ENCODE measurements at regions not wholly inside any gene's neighbourhood (a gene's known extent, or its start where the extent isn't known, plus 50 kb on each side); places are given as distances from the start of the nearest gene placed in this dataset.
"Not testable (repeated sequence)": the region's sequence is repeated elsewhere in the genome, so short reads cannot be mapped to it uniquely, and the experiment has no call there.

DNA sequence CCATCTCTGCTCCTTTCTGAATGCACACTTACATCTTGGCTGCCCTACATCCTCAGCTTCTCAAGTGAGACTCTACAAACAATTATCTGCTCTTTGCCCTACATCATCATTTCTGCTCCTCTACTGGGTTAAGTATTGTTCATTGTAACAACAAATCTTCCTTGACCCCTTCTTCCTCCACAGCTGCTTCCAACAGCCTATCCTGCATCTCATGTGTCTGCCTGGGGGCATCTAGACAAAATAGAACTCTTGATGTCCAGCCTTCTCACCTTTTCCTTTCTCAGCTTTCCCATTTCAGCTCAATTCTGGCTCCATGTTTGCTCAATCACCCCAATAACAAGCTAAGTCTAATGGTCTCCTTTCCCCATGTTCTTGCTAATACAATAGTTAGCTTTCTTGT lies 509.8 kb downstream of the DIRAS2 start:
- no peak for DNase-seq (ENCODE audit: low read depth, low spot score)

DNA sequence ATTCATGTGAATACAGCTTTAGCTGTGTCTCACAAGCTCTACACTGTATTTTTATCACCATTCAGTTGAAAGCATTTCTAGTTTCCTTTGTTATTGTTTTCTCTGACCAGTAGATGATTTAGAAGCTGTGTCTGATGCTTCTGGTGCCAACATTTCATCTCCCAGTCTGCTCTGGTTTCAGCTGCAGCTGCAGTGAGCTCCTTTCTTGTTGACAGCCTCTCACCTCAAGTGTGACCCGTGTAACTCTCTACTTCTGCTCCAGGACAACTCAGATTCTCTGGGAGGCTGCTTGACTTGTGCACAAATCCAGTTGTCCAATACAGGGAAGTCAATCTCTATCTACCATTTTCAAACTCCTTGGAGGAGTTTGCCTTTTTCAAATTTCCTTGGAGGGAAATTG lies 504.8 kb downstream of the DIRAS2 start:
- no peak for DNase-seq (ENCODE audit: low read depth, low spot score)

DNA sequence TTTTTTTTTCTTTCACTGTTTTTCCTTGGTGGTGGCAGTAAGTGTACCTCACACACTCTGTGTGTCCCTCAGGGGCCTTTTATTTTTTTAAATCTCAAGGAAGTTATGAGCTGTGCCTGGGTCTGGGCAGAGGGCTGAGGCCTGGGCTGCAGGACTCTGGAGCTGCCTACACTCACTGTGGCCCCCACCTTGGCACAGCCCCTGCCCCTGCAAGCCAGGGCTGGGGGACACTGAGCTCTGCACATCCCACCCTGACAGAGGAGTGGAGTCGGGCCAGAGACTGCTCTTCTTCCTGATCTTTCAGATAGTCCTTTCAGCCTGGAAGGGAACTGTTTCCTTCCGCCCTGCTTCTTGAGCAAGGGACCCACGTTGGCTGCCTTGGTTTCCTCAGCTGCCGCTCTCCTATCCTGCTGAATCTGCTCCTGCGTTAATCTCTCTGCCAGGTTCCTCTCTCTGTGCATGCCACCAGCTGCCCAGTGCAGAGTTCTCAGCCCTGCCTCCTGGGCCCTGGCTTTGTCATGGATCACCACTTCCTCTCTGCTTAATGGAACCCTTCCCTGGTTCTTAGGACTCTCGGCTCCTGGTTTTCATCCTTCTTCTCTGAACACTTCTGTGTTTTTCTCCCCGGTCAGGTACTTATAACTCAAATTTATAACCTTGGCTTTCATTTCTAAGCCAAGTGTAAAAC lies 502.3 kb downstream of the DIRAS2 start:
- no peak for DNase-seq (ENCODE audit: low read depth, low spot score)

DNA sequence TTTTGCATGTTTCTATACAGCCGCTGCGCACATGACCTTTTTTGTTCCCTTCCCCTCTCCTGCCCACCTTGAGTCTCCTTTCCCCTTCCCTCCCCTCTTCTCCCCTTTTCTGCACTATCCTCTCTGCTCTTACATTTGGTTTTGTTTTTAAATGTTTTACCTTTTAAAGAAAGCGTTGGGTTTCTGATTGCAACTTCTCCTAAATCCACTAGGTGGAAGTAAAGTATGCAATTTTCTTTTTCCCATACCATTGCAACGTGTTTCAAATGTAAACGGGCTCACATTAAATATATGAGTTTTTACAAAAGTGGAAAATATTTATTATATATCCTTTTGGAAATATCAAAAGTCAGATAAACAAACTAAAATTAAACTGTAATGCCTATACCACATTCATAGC lies 500.9 kb downstream of the DIRAS2 start:
- no peak for DNase-seq (ENCODE audit: low read depth, low spot score)

DNA sequence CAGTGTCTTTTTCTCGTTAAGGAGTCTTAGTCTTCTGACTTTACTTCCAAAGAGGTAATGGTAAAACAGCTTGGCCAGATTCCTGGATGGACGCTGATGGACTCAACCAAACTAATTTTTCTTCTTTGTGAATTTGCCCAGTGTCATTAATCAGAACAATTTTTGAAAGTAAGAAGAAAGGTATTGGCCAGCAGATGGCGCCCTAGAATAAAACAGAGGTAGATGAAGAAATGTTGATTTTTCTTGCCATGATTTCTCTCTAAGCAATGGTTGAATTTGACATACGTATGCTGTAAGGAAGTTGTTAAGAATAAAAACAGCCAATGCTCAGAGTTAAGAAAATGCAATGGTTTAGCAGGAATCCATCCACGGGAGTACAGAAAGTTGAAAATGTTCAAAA lies 500.0 kb downstream of the DIRAS2 start:
- DNase-seq (ENCODE audit: low read depth, low spot score), result no peak

DNA sequence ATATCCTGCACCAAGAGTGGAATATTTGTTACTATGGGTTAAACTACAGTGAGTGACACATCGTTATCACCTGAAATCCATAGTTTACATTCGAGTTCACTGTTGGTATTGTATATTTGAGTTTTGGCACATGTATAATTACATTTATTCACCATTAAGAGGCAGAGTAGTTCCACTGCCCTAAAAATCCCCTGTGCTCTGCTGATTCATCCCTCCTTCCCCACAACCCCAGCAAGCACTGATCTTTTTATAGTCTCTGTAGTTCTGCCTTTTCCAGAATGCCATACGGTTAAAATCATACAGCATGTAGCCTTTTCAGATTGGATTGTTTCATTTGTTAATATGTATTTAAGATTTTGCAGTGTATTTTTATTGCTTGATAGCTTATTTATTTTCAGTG lies 495.2 kb downstream of the DIRAS2 start:
- no peak for DNase-seq (ENCODE audit: low read depth, low spot score)

DNA sequence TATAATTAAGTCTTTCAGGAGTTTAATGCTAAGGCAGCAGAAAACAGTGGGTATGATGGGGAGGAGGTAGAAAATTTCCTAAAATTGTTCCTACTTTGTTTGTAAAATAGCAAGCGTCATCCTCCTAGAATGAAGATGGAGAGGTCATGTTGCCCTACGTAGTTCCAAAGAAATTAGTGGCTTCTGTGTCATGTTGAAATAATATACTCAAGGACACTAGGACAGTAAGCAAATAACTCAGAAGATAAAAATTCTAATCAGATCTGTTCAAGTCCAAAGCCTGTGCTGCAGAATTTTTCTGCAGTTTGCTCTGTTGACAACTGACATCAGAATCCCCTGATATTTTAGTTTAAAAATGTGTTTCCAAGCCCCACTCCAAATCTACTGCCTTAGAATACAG lies 486.3 kb downstream of the DIRAS2 start:
- DNase-seq (ENCODE audit: low read depth, low spot score), result no peak

DNA sequence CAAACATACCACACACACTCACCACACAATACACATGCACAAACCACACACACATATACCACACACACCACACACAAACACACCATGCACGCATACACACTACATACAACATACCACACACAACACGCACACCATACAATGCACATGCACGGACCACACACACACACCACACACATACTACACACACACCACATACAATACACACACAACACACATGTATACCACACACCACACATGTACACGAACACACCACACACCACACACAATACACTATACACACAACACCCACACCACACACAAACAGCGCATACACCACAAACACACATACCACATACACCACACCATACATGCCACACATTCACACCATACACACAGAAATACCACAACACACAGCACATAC lies 480.3 kb downstream of the DIRAS2 start:
- no peak for DNase-seq (ENCODE audit: low read depth, low spot score)

DNA sequence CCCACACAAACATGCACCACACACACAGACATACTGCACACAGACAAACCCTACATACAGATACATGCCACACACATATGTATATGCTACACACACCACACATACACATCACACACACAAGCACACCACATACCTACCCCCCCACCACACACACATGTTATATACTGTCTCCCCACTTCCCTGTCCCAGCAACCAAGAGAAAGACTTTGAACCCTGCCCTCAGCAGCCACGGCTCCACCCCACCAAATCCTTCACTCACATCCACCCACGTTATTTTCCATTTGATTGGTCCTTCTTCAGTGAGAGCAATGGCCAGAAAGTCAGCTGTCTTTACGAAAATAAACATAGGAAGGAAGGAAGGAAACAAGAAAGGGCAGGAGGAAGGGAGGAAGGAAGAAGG lies 479.8 kb downstream of the DIRAS2 start:
- no peak for DNase-seq (ENCODE audit: low read depth, low spot score)

DNA sequence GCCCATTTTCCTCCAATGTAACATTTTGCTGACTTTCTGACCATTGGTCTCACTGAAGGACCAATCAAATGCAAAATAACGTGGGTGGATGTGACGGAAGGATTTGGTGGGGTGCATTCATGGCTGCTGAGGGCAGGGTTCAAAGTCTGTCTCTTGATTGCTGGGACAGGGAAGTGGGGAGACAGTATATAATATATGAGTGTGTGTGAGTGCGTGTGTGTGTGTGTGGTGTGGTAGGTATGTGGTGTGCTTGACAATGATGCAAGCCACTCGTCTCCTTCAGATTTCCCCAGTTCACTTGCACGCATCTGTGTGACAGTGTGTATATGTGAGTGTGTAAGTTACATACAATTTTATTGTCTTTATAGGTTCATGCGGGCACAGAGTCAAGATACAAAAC lies 477.3 kb downstream of the DIRAS2 start:
- DNase-seq (ENCODE audit: low read depth, low spot score), result no peak

DNA sequence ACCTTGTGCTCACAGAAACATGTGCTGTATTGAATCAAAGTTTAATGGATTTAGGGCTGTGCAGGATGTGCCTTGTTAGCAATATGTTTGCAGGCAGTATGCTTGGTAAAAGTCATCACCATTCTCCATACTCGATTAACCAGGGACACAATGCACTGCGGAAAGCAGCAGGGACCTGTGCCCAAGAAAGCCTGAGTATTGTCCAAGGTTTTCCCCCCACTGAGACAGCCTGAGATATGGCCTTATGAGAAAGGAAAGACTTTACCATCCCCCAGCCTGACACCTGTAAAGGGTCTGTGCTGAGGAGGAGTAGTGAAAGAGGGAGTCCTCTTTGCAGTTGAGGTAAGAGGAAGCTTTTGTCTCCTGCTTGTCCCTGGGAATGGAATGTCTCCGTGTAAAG lies 476.2 kb downstream of the DIRAS2 start:
- DNase-seq (ENCODE audit: low read depth, low spot score), result not testable (repeated sequence)

DNA sequence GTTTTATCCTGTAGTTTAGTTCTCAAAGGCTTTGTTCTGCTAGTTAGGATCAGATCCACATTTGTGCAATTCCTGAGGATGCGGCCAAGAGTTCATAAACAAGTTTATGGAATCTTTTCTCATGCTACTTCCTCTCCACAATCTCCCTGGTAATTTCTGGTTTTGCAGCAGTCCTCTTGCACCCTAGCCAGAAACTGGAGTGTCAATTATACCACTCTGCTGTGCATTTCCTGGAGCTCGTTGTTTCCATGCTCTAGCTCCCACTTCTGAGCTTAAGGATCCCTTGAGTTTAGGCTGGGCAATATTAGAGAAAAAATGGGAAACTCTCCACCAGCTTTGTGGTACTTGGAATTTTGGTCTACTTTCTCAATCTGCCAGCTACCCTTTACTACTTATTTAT lies 474.7 kb downstream of the DIRAS2 start:
- no peak for DNase-seq (ENCODE audit: low read depth, low spot score)

DNA sequence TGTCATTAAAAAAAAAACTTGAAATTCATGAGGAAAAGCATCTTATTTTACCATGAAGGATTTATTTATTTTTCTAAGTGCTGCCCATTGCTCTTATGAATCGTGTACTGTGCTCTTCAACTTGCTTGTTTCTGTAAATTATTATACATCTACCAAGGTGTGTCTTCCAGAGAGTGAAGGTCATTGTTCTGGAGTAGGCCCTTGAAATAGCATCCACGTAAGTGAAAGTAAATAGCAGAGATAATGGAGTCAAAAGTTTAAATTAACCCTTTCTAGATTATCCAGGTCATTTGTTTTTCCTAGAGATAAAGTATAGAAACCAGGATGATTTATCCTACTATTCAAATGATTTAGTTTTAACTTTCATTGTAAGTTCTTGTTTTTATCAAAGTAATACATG lies 473.1 kb downstream of the DIRAS2 start:
- no peak for DNase-seq (ENCODE audit: low read depth, low spot score)

DNA sequence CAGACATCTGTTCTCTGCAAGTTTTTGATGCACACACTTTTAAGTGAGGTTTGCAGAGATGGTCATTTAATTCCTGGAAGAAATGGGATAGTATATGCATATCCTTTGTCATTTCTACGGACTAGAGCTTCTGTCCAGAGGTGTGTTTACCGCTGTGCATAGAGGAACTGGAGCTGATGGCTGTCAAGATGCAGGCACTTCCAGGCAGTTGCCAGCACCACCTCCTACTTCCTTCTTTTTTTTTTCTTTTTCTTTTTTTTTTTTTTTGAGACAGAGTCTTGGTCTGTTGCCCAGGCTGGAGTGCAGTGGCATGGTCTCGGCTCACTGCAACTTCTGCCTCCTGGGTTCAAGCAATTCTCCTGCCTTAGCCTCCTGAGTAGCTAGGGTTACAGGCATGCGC lies 468.7 kb downstream of the DIRAS2 start:
- not testable (repeated sequence) for DNase-seq (ENCODE audit: low read depth, low spot score)

DNA sequence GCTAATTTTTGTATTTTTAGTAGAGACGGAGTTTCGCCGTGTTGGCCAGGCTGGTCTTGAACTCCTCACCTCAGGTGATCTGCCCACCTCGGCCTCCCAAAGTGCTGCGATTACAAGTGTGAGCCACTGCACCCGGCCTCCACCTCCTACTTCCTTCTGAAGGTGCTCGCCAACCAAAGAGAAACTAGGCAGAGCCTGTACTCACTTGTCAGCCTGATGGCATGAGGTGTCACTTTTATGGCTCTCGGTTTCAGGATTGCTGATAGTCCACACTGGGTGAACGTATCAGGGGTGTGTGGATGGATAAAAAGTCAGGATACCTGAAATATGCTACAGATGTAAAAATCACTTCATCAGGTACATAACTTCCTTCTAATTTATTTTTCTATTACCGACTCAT lies 468.3 kb downstream of the DIRAS2 start:
- DNase-seq (ENCODE audit: low read depth, low spot score), result not testable (repeated sequence)

DNA sequence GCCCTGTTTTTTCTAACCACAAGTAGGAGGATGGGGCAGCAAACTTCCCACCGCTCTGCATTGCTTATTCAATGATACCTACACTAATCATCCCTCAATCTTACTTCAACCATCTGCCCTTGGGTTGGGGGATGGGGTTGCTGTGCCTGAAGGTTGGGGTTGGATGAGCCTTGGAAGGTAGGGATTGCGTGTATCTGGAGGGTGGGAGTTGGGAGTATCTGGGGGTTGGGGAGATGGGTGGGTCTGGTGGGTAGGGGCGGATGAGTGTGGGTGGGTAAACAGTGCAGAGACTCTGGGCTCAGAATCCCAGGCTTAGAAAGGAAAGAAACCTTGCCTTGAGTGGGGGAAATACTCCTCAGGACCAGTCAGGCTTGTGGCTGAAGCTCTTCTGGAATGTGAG lies 467.4 kb downstream of the DIRAS2 start:
- no peak for DNase-seq (ENCODE audit: low read depth, low spot score)

DNA sequence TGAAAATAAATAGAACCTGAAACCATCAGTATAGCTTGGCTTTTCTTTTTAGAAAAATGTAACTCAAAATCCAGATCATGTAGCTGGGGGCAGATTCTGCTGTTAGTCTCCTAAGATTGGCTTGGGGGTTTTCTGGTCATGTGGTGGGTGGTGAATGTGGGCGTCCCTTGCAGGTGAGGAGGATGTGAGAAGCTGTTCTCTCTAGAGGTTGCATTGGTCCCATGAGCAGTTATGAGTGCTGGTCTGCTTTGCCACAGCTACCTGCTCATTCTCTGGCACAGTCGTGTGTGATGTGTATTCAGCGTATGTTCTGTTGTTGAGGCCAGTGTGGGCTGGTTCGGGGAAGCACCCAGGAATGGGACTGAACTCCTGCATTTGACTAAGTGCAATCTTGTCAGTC lies 466.8 kb downstream of the DIRAS2 start:
- no peak for DNase-seq (ENCODE audit: low read depth, low spot score)

DNA sequence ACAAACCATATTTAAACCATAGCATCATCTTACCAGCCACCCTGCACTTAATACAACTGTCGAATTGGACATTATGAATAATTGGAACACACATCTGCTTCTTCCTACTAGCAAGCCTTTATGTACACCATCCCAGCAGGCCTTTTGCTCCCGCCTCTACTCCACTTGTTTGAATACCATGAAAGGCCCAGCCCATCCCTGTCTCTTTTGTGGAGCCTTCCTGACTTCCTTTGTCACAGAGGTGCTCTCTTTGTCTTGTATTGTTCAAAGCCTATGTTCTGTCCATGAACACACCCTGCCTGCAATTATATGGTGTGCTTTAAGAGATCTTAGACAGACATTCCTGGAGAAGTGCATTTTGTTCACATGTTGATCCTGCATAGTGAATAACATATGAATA lies 465.7 kb downstream of the DIRAS2 start:
- DNase-seq (ENCODE audit: low read depth, low spot score), result no peak

DNA sequence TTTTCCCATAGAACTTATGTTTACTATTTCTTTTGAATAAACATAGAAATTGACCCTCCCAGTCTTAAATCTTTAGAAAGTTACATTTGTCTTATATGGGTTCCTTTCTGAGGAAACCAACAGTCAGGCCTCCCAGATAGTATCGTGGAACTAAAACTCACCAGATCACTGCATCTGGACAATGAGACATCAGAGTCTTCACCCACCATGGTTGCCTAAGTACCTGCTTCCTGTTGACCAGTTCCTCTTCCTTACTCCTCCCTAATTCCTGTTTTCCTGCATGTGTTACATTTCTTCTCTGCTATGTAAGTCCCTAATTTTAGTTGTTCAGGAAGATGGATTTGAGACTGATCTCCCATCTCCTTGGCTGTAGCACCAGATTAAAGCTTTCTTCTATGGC lies 462.2 kb downstream of the DIRAS2 start:
- DNase-seq (ENCODE audit: low read depth, low spot score), result no peak

DNA sequence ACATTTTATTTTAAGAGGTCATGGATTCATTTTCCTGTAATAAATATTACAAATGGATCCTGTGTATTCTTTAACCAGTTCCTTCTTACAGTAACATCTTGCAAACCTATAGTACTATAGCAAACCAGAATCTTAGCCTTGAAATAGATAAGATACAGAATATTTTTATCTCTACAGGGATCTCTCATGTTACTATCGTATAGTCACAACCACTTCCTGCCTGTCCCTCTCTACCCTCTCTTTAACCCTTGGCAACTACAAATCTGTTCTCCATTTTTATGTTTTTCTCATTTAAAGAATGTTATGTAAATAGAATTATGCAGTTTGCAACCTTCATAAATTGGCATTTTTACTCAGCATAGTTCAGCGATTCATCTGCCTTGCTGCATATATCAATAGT lies 454.0 kb downstream of the DIRAS2 start:
- DNase-seq (ENCODE audit: low read depth, low spot score), result no peak

DNA sequence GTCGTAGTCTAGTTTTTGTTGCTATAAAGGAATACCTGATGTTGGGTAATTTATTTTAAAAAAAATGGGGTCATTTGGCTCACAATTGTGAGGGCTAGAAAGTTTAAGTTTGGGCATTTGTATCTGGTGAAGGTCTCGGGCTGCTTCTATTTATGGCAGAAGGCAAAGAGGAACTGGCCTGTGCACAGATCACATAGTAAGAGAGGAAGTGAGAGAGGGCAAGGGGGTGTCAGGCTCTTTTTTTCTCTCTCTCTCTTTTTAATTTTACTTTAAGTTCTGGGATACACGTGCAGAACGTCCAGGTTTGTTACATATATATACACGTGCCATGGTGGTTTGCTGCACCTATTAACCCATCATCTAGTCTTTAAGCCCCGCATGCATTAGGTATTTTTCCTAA lies 453.3 kb downstream of the DIRAS2 start:
- no peak for DNase-seq (ENCODE audit: low read depth, low spot score)

DNA sequence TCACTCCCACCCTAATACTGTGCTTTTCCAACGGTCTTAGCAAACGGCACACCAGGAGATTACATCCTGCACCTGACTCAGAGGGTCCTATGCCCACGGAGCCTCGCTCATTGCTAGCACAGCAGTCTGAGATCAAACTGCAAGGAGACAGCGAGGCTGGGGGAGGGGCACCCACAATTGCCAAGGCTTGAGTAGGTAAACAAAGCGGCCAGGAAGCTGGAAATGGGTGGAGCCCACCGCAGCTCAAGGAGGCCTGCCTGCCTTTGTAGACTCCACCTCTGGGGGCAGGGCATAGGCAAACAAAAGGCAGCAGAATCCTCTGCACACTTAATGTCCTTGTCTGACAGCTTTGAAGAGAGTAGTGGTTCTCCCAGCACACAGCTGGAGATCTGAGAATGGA lies 450.2 kb downstream of the DIRAS2 start:
- not testable (repeated sequence) for DNase-seq (ENCODE audit: low read depth, low spot score)

DNA sequence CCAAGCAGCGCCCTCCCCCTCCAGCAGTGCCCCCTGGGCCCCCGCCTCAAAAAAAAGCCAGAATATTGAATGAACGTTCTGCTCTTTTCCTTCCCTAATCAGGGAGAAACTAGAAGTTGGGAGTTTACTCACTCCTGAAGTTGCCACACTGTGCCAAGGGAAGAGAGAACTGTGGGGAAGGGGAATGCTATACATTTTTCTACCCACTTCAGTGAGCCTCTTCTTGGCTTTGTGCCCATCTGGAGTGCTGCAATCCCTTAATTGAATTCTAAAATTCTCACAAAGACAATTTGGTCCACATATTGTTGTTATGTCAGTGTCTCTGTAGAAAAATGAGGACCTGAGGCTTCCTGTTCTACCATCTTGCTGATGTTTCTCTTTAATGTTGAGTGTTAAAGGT lies 443.7 kb downstream of the DIRAS2 start:
- DNase-seq (ENCODE audit: low read depth, low spot score), result no peak

DNA sequence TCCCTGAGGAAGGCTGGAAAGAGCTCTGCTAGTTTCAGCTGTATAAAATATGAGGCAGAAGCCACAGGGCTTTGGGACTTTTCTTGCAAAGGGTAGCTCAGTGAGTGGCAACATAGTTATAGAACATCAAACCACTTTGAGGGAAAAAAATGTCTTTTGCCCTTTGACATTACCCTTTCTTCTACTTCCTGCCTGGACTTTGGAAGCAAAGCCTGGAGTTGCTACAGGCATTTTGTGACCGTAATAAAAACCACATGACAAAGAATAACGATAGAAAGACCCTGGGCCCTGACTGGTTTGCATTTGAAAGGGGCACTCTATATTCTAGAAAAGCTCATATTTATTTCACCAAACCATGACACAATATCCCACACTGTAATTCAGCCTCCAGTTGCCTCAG lies 440.9 kb downstream of the DIRAS2 start:
- DNase-seq (ENCODE audit: low read depth, low spot score), result no peak
